Transverse colon (tissue), 4 donors: ENCODE measurements at regions not wholly inside any gene's neighbourhood (a gene's known extent, or its start where the extent isn't known, plus 50 kb on each side); places are given as distances from the start of the nearest gene placed in this dataset.

Experiments
- DNase-seq: peaks from one replicate; pipeline ENCODE4 v3.0.0-alpha.2; 2019
- H3K27ac ChIP-seq, 4 donors: fragments of 200-600 bp; sonication (generic); 2 replicates each; pipeline ENCODE4 v1.5.1; 2016 to 2018; ENCODE audit warnings: inconsistent platforms in 4 of 4
- H3K27me3 ChIP-seq: fragments of 200-600 bp; sonication (generic); 2 replicates; pipeline ENCODE4 v1.5.1; 2017; ENCODE audit warnings: inconsistent platforms
- H3K36me3 ChIP-seq, 4 donors: fragments of 200-600 bp; sonication (generic); 2 replicates each; pipeline ENCODE4 v1.5.1; 2017 to 2019; ENCODE audit warnings: inconsistent platforms in 4 of 4
- H3K4me1 ChIP-seq, 4 donors: fragments of 200-600 bp; sonication (generic); 2 replicates each; pipeline ENCODE4 v1.5.1; 2017 to 2020; ENCODE audit warnings: inconsistent platforms in 4 of 4
- H3K4me3 ChIP-seq, 4 donors: fragments of 200-600 bp; sonication (generic); 1 replicate in 1 of 4; 2 replicates in 3 of 4; pipeline versions ENCODE4 v1.5.1 to v1.6.1; 2017 to 2019; ENCODE audit warnings: inconsistent platforms in 4 of 4
- H3K9me3 ChIP-seq, 2 donors: fragments of 200-600 bp; sonication (generic); 2 replicates each; pipeline ENCODE4 v1.5.1; 2017 to 2019; ENCODE audit warnings: inconsistent platforms in 2 of 2
- EP300 ChIP-seq: sonication (generic); formaldehyde crosslinking; IDR thresholded peaks from one replicate; pipeline ENCODE4 v1.6.1; 2017; ENCODE audit warnings: antibody characterized with exemption, low read depth
- POLR2A ChIP-seq: fragments of 450-650 bp; IDR thresholded peaks from one replicate; pipeline ENCODE4 v1.6.1; 2016; ENCODE audit warnings: antibody characterized with exemption, mild to moderate bottlenecking, moderate library complexity
- POLR2AphosphoS5 ChIP-seq, 3 donors: sonication (generic); formaldehyde crosslinking; IDR thresholded peaks; one replicate each; pipeline ENCODE4 v1.6.1; 2016; ENCODE audit warnings: antibody characterized with exemption in 3 of 3
- WGBS, 2 donors: methylation state at CpG; one replicate each; pipeline ENCODE4 v1.1.5; 2018; ENCODE audit warnings: low coverage in 1 of 2; 5-methylcytosine and 5-hydroxymethylcytosine counted together
- in situ Hi-C, 4 donors: fragments of 200-750 bp; cut with MboI; loops; one replicate each; pipeline versions ENCODE4 v1.15.0 to v1.15.1; 2017; ENCODE audit warnings: low sequenced_read_pairs in 3 of 4, low pct_ligation_motif_present in 1 of 4, low pct_unique_long_range_greater_than_20kb in 1 of 4
- intact Hi-C: fragments of 100-400 bp; cut with DNase I; formaldehyde crosslinking; loops from one replicate; pipeline ENCODE4 v1.15.1; 2023; ENCODE audit warnings: low total_unique reads
- TF ChIP-seq, protein P1 (sequence below), 5 experiments: fragments of 200-600 bp in 3 of 5; fragments of 450-650 bp in 2 of 5; sonication (generic) in 3 of 5; IDR thresholded peaks; 1 replicate in 2 of 5; 2 replicates in 3 of 5; pipeline ENCODE4 v1.5.1; 2016 to 2017; ENCODE audit warnings: antibody characterized with exemption in 5 of 5, inconsistent platforms in 3 of 5, mild to moderate bottlenecking in 2 of 5, moderate library complexity in 1 of 5

DNA sequence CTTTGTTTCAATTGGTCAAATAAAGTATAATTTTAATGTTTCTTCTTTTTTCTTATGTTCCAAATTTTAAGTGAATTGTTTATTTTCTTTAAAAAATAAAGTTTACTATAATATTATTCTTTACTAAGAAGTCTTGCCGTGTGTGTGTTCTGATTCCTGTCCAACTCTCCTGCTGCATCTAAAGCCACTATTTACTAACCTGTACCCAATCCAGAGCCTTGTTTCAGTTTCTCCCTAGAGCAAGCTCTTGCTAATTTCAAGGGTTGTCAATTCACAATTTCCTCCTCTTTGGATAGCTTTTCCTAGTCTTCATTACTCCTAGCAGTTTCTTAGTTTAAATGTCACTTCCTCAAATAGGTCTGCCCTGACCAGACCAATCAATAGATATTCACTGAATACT lies 314.9 kb upstream of the SEMA3A start:
- intact Hi-C loops: no loop called here
- TF ChIP-seq EP300: no peak
- WGBS, 2 donors: 39 to 40% methylated on average over 1 of the region's 1 CpG
- in situ Hi-C loops: no loop called here
- Histone ChIP-seq H3K36me3 (no peaks in the 10 kb centered on the region), H3K4me1 (no peaks in the 10 kb centered on the region), H3K9me3 (no peaks in the 10 kb centered on the region), H3K27ac (no peak overlapping the region), H3K4me3 (no peak overlapping the region), H3K27me3 (no peaks in the 10 kb centered on the region)
- no peak for DNase-seq

DNA sequence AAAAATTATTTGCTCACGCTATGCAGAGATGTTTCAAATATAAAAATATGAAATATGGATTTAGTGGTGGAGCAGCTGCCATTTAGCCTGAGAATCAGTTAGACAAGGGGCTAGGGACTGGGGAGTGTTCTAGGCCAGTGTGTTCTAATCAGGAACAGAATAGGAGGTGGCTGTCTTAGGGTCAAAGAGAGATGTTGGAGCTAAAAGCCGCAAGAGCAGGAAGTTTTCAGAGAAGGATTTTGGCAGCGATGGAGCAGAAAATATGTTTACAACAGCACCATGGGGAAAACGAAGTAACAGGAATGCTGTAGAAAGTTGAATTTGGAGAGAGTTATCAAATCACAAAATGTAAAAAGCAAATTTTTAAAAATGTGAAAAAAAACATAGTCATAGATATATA lies 314.0 kb upstream of the SEMA3A start:
- Histone ChIP-seq H3K9me3 (no peaks in the 10 kb centered on the region), H3K4me3 (no peak overlapping the region), H3K4me1 (no peaks in the 10 kb centered on the region), H3K36me3 (no peaks in the 10 kb centered on the region), H3K27me3 (no peaks in the 10 kb centered on the region), H3K27ac (no peak overlapping the region)
- no peak for DNase-seq
- in situ Hi-C loops (no loop called here), intact Hi-C loops (no loop called here)
- TF ChIP-seq POLR2AphosphoS5 (IDR thresholded peaks at IDR 0.05): no peak
- TF ChIP-seq EP300: no peak
- TF ChIP-seq POLR2A: no peak
- TF ChIP-seq, protein P1, sequence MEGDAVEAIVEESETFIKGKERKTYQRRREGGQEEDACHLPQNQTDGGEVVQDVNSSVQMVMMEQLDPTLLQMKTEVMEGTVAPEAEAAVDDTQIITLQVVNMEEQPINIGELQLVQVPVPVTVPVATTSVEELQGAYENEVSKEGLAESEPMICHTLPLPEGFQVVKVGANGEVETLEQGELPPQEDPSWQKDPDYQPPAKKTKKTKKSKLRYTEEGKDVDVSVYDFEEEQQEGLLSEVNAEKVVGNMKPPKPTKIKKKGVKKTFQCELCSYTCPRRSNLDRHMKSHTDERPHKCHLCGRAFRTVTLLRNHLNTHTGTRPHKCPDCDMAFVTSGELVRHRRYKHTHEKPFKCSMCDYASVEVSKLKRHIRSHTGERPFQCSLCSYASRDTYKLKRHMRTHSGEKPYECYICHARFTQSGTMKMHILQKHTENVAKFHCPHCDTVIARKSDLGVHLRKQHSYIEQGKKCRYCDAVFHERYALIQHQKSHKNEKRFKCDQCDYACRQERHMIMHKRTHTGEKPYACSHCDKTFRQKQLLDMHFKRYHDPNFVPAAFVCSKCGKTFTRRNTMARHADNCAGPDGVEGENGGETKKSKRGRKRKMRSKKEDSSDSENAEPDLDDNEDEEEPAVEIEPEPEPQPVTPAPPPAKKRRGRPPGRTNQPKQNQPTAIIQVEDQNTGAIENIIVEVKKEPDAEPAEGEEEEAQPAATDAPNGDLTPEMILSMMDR (IDR thresholded peaks at IDR 0.05): no peak
- 66% methylated on average over 4 of the region's 4 CpGs for WGBS, 2 donors

DNA sequence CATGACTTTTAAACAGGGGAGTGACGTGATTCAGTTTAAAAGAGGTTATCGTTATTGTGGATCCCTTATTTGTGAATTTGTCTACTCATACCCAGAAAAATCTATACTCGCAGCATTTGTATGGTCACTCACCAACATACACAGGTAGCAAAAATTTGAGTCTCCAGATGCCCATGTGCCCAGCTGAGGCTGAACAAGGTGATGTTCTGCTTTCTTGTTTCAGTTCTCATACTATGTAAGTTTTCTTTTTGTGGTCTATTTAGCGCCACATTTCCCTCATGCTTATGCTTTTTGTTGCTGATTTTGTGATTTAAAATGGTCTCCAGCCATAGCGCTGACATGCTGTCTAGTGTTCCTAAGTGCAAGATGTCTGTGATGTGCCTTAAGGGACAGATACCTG lies 312.9 kb upstream of the SEMA3A start:
- DNase-seq: no peak
- TF ChIP-seq, protein P1 (IDR thresholded peaks at IDR 0.05): no peak
- TF ChIP-seq POLR2A (no peak), POLR2AphosphoS5 (IDR thresholded peaks at IDR 0.05) (no peak), EP300 (no peak)
- no peaks in the 10 kb centered on the region for H3K36me3 ChIP-seq
- 85 to 91% methylated on average over 5 of the region's 5 CpGs for WGBS, 2 donors
- in situ Hi-C loops (no loop called here), intact Hi-C loops (no loop called here)
- H3K27me3 ChIP-seq: no peaks in the 10 kb centered on the region
- no peaks in the 10 kb centered on the region for H3K4me1 ChIP-seq
- no peak overlapping the region for H3K27ac ChIP-seq
- H3K4me3 ChIP-seq: no peak overlapping the region
- H3K9me3 ChIP-seq: no peaks in the 10 kb centered on the region

DNA sequence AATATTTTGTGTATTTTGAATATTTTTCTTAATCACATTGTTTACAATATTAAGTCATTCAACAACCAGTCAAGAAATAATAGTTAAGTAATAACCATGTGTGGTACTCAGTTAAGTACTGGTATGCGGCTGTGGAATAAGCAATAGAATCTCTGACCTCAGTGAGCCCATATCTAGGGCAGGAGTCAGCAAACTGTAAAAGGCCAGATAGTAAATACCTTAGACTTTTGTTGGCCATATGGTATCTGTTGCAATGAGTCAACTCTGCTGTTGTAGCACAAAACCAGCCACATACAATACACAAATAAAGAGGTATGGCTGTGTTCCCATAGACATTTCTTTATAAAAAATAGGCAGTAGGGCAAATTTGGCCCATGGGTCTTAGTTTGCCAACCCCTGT lies 311.6 kb upstream of the SEMA3A start:
- no peak overlapping the region for H3K27ac ChIP-seq
- no peaks in the 10 kb centered on the region for H3K4me1 ChIP-seq
- H3K9me3 ChIP-seq: no peaks in the 10 kb centered on the region
- no peak for DNase-seq
- intact Hi-C loops (no loop called here), in situ Hi-C loops (no loop called here)
- H3K4me3 ChIP-seq: no peak overlapping the region
- WGBS, 2 donors: 69 to 73% methylated on average over 1 of the region's 1 CpG
- H3K36me3 ChIP-seq: no peaks in the 10 kb centered on the region
- TF ChIP-seq POLR2A (no peak), POLR2AphosphoS5 (IDR thresholded peaks at IDR 0.05) (no peak), EP300 (no peak)
- TF ChIP-seq, protein P1 (IDR thresholded peaks at IDR 0.05): no peak
- H3K27me3 ChIP-seq: no peaks in the 10 kb centered on the region

DNA sequence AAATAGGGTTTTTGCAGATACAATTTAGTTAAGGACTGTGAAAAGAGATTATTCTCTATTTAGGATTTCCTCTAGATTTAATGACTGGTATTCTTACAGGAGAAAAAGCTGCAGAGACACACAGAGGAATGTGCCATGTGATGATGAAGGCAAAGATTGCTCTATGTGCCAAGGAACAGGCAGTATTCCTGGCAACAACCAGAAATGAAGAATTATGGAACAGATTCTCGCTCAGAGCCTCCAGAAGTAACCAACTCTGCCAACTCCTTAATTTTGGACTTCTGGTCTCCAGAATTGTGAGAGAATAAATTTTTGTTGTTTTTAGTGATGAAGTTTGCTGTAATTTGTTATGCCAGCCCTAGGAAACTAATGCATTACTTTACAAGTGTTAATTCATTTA lies 307.6 kb upstream of the SEMA3A start:
- TF ChIP-seq POLR2A: no peak
- TF ChIP-seq, protein P1 (IDR thresholded peaks at IDR 0.05): no peak
- no peak for TF ChIP-seq POLR2AphosphoS5 (IDR thresholded peaks at IDR 0.05)
- no peak for TF ChIP-seq EP300
- no peaks in the 10 kb centered on the region for H3K9me3 ChIP-seq
- H3K27me3 ChIP-seq: no peaks in the 10 kb centered on the region
- in situ Hi-C loops (no loop called here), intact Hi-C loops (no loop called here)
- 33 to 46% methylated on average over 1 of the region's 1 CpG for WGBS, 2 donors
- DNase-seq: no peak
- no peak overlapping the region for H3K4me3 ChIP-seq
- no peak overlapping the region for H3K27ac ChIP-seq
- H3K4me1 ChIP-seq: no peaks in the 10 kb centered on the region
- H3K36me3 ChIP-seq: no peaks in the 10 kb centered on the region
